Kidney (tissue), 13 donors: ENCODE measurements at regions not wholly inside any gene's neighbourhood (a gene's known extent, or its start where the extent isn't known, plus 50 kb on each side); places are given as distances from the start of the nearest gene placed in this dataset.
"Not testable (repeated sequence)": the region's sequence is repeated elsewhere in the genome, so short reads cannot be mapped to it uniquely, and the experiment has no call there.

Source experiments
- DNase-seq, 5 donors: peaks; one replicate each; pipeline ENCODE4 v3.0.0-alpha.2; 2013 to 2020
- FAIRE-seq: peaks from 2 replicates; lab custom pipeline; 2012; peaks lifted over from hg19 to GRCh38; lab: Jason Lieb, UNC
- H3K27ac ChIP-seq, 2 donors: one replicate each; pipeline ENCODE4 v1.7.0; 2013; ENCODE audit warnings: low read depth in 2 of 2, low read length in 2 of 2, inconsistent platforms in 1 of 2
- H3K27me3 ChIP-seq: one replicate; pipeline ENCODE4 v1.7.1; 2013; ENCODE audit warnings: low read length, inconsistent platforms; ENCODE audit not compliant: control insufficient read depth, insufficient read depth
- H3K36me3 ChIP-seq, 3 donors: one replicate each; pipeline versions ENCODE4 v1.7.0 to v1.7.1; 2013; ENCODE audit warnings: low read length in 3 of 3, control low read depth in 1 of 3, inconsistent platforms in 1 of 3; ENCODE audit not compliant: insufficient read depth in 3 of 3, control insufficient read depth in 2 of 3
- H3K4me1 ChIP-seq, 3 donors: one replicate each; pipeline versions ENCODE4 v1.7.0 to v1.7.1; 2013; ENCODE audit warnings: low read length in 3 of 3, inconsistent platforms in 1 of 3, low read depth in 1 of 3; ENCODE audit not compliant: control insufficient read depth in 2 of 3, insufficient read depth in 2 of 3
- H3K4me3 ChIP-seq, 3 donors: one replicate each; pipeline versions ENCODE4 v1.7.0 to v1.8.1; 2013; ENCODE audit warnings: low read length in 3 of 3, control low read depth in 1 of 3, inconsistent platforms in 1 of 3
- H3K9ac ChIP-seq, 3 donors: one replicate each; pipeline versions ENCODE4 v1.7.0 to v1.7.1; 2013; ENCODE audit warnings: low read length in 3 of 3, control low read depth in 1 of 3, inconsistent platforms in 1 of 3
- H3K9me3 ChIP-seq, 3 donors: one replicate each; pipeline versions ENCODE4 v1.7.0 to v1.7.1; 2013; ENCODE audit warnings: low read length in 3 of 3, control low read depth in 1 of 3, inconsistent platforms in 1 of 3; ENCODE audit not compliant: control insufficient read depth in 2 of 3, insufficient read depth in 1 of 3
- intact Hi-C: fragments of 100-400 bp; cut with DNase I; formaldehyde crosslinking; loops from one replicate; pipeline ENCODE4 v1.11.1; 2022
- TF ChIP-seq, protein P1 (sequence below): IDR thresholded peaks from 3 replicates; pipeline ENCODE4 v1.5.1; 2012; ENCODE audit warnings: mild to moderate bottlenecking, moderate library complexity, borderline replicate concordance; ENCODE audit not compliant: insufficient read depth; ENCODE audit errors: extremely low read depth
- donor health status: control.
- donor health status: control.
- donor health status: control.
- donor health status: control.
- donor health status: control.
- donor health status: DM: yes; HTN: yes; CAD: no.
- donor health status: Normal renal cell carcinoma (clear cell type).

DNA sequence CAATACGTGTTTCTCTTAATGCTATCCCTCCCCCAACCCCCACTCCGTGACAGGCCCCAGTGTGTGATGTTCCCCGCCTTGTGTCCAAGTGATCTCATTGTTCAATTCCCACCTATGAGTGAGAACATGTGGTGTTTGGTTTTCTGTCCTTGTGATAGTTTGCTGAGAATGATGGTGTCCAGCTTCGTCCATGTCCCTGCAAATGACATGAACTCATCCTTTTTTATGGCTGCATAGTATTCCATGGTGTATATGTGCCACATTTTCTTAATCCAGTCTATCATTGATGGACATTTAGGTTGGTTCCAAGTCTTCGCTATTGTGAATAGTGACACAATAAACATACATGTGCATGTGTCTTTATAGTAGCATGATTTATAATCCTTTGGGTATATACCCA lies 52.5 kb downstream of the KIAA0408 start:
- intact Hi-C loops, H3K27ac ChIP-seq, H3K9me3 ChIP-seq, DNase-seq, H3K9ac ChIP-seq, FAIRE-seq, H3K4me3 ChIP-seq, H3K4me1 ChIP-seq, H3K27me3 ChIP-seq, H3K36me3 ChIP-seq: not testable (repeated sequence)

DNA sequence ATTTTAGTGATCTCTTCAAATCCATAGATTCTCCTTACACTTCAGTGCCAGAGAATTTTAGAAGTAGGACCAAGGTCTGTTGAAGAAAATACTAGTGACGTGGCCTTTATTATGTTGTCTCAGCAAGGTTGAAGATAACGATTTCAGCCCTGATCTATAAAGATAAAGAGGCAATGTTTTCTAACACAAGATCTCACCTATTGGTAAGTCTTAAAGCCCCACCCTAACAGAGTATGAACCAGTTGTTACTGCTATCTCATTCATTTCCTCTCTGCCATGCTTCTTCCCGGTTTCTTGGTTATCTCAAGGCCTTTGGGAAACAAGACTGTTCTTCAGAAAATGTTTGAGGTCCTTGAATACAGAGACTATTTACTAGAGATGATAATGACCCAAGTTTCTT lies 53.1 kb downstream of the KIAA0408 start:
- FAIRE-seq (no peak), DNase-seq (no peak)
- Histone ChIP-seq H3K9me3 (no peaks in the 10 kb centered on the region), H3K4me3 (no peak overlapping the region), H3K27me3 (no peaks in the 10 kb centered on the region), H3K9ac (no peak overlapping the region), H3K27ac (no peak overlapping the region), H3K4me1 (no peaks in the 10 kb centered on the region), H3K36me3 (no peaks in the 10 kb centered on the region)
- TF ChIP-seq, protein P1, sequence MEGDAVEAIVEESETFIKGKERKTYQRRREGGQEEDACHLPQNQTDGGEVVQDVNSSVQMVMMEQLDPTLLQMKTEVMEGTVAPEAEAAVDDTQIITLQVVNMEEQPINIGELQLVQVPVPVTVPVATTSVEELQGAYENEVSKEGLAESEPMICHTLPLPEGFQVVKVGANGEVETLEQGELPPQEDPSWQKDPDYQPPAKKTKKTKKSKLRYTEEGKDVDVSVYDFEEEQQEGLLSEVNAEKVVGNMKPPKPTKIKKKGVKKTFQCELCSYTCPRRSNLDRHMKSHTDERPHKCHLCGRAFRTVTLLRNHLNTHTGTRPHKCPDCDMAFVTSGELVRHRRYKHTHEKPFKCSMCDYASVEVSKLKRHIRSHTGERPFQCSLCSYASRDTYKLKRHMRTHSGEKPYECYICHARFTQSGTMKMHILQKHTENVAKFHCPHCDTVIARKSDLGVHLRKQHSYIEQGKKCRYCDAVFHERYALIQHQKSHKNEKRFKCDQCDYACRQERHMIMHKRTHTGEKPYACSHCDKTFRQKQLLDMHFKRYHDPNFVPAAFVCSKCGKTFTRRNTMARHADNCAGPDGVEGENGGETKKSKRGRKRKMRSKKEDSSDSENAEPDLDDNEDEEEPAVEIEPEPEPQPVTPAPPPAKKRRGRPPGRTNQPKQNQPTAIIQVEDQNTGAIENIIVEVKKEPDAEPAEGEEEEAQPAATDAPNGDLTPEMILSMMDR = no peak
- intact Hi-C loops = no loop called here

DNA sequence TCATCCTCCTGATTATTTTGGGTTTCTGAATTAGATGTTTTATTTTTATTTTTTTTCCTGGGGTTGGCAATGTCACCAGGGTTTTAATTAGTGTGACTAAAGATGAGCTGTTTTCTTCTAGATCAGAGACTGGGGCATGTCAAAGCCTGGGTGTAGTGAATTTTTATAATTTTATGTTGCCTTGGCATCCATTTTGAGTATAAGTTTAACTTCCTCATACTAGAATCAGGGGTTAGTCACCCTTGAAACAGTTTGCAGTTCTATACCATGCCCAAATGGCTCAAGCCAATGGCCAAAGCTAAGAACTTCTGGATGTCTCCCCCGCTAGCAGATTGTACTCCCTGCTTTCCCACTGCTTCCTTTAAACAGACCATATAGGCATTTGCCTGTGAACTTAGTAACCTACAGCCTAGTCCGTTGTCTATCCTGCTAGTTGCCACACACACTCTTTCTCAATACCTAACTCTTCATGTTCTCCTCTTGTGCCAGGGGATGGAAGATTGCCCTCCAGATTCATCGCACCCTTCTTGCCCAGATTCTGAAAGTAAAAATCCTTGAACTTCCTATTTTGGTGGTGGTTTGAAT lies 54.5 kb downstream of the KIAA0408 start:
- intact Hi-C loops = no loop called here
- FAIRE-seq (no peak), DNase-seq (no peak)
- Histone ChIP-seq H3K27me3 (no peaks in the 10 kb centered on the region), H3K4me1 (no peaks in the 10 kb centered on the region), H3K4me3 (no peak overlapping the region), H3K36me3 (no peaks in the 10 kb centered on the region), H3K9ac (no peak overlapping the region), H3K27ac (no peak overlapping the region), H3K9me3 (no peaks in the 10 kb centered on the region)
- TF ChIP-seq, protein P1 = no peak

DNA sequence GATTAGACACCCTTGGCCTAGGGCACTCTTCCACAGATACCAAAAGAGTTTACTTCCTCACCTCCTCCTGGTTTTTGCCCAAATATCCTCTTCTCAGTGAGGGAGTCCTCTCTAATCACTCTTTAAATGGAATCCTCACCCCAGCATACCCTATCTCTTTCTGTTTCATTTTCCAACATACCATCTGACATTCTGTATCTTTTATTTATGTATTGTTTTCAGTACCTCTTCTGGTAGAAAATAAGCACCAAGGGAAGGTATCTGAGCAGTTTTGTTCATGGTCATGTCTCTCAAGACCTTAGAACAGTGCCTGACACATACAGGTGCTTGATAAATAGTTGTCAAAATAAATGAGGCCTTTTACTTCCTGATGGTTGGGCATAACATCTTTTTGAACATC lies 55.1 kb downstream of the KIAA0408 start:
- no peak overlapping the region for H3K27ac ChIP-seq

More for the DNA sequence above, 55.1 kb downstream of the KIAA0408 start:
- Histone ChIP-seq H3K4me3 (no peak overlapping the region), H3K27me3 (no peaks in the 10 kb centered on the region), H3K9ac (no peak overlapping the region), H3K9me3 (no peaks in the 10 kb centered on the region), H3K36me3 (no peaks in the 10 kb centered on the region), H3K4me1 (no peaks in the 10 kb centered on the region)
- FAIRE-seq (no peak), DNase-seq (no peak)
- TF ChIP-seq, protein P1 = no peak
- intact Hi-C loops = no loop called here
